Endodermal cell (in vitro differentiated cells): ENCODE measurements at regions not wholly inside any gene's neighbourhood (a gene's known extent, or its start where the extent isn't known, plus 50 kb on each side); places are given as distances from the start of the nearest gene placed in this dataset.

Experiments
- DNase-seq: peaks from one replicate; pipeline ENCODE4 v3.0.0-alpha.2; 2017
- H3K27ac ChIP-seq: 2 replicates; pipeline ENCODE4 v1.5.1; 2013; ENCODE audit warnings: mild to moderate bottlenecking, low read depth, low read length, moderate library complexity
- H3K27me3 ChIP-seq: 2 replicates; pipeline ENCODE4 v1.6.1; 2013; ENCODE audit warnings: mild to moderate bottlenecking, low read length, moderate library complexity; ENCODE audit not compliant: insufficient read depth, control insufficient read depth, poor library complexity, severe bottlenecking
- H3K36me3 ChIP-seq: 2 replicates; pipeline ENCODE4 v1.7.0; 2013; ENCODE audit warnings: mild to moderate bottlenecking, low read length, moderate library complexity; ENCODE audit not compliant: control insufficient read depth, insufficient read depth
- H3K4me1 ChIP-seq: one replicate; pipeline ENCODE4 v1.7.0; 2013; ENCODE audit warnings: low read length; ENCODE audit not compliant: control insufficient read depth, insufficient read depth
- H3K4me3 ChIP-seq: 2 replicates; pipeline ENCODE4 v1.5.1; 2013; ENCODE audit warnings: mild to moderate bottlenecking, low read length, moderate library complexity
- H3K9ac ChIP-seq: 2 replicates; pipeline ENCODE4 v1.6.1; 2013; ENCODE audit warnings: mild to moderate bottlenecking, low read length, moderate library complexity; ENCODE audit not compliant: poor library complexity, severe bottlenecking; ENCODE audit errors: extremely low read depth
- H3K9me3 ChIP-seq: 2 replicates; pipeline ENCODE4 v1.6.1; 2013; ENCODE audit warnings: mild to moderate bottlenecking, low read length, moderate library complexity; ENCODE audit not compliant: control insufficient read depth
- H3K27ac Mint-ChIP-seq: 2 replicates; pipeline ENCODE4 v1.8.0; 2020; ENCODE audit warnings: mixed read lengths
- H3K27me3 Mint-ChIP-seq: 2 replicates; pipeline ENCODE4 v1.8.0; 2021; ENCODE audit warnings: mild to moderate bottlenecking, mixed read lengths; ENCODE audit not compliant: insufficient read depth
- H3K36me3 Mint-ChIP-seq: 2 replicates; pipeline ENCODE4 v1.8.0; 2020; ENCODE audit warnings: low read depth, mixed read lengths
- H3K4me1 Mint-ChIP-seq: 2 replicates; pipeline ENCODE4 v1.8.0; 2020; ENCODE audit warnings: mixed read lengths
- H3K4me3 Mint-ChIP-seq: 2 replicates; pipeline ENCODE4 v1.8.0; 2020; ENCODE audit warnings: mild to moderate bottlenecking, moderate library complexity, mixed read lengths
- H3K9me3 Mint-ChIP-seq: 2 replicates; pipeline ENCODE4 v1.8.0; 2020; ENCODE audit warnings: mild to moderate bottlenecking, mixed read lengths
- whole genome bisulfite sequencing, 2 experiments: methylation state at CpG; one replicate each; pipeline versions ENCODE4 v1.1.5 to v1.1.7; 2013; ENCODE audit warnings: missing lambda C conversion rate in 2 of 2, mixed read lengths in 1 of 2; ENCODE audit not compliant: insufficient coverage in 1 of 2, insufficient read length in 1 of 2; 5-methylcytosine and 5-hydroxymethylcytosine counted together
- TF ChIP-seq, protein P1 (sequence below): fragments of 200-600 bp; sonication (generic); conservative IDR thresholded peaks from 2 replicates; pipeline ENCODE4 v1.5.0; 2021; ENCODE audit warnings: antibody characterized with exemption, mild to moderate bottlenecking

DNA sequence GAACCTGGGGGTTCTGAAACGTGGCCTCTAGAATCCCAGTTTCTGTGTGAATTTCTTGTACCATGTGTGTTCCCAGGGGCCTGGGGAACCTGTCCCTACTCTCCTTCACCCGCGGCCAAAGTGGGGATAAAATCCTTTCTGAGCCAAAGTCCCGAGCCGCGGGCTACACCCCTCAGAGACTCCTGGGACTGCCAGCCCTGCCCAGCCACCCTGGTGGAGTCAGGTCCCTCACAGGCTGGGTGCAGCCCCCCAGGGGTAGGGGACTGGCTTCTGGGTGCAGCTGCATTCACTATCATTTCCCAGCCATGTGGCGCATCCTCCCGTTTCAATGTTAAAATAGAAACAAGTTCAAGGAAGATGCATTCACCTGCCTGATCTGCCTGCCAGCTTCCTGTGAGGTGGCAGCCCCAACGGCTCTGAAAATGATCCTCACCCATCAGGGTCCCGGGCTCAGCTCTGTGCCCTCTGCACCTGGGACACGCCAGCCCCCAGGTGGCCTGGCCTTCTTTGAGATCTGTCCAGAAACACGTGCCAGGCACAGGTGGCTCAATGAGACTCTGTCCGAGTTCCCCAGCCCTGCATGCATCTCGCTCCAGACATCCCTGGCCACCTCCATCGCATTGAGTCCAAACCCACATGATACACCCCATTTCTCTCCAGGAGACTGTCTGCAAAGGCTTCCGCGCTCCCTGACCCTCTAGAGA, 338.8 kb downstream of the CTTN start:
- TF ChIP-seq, protein P1, sequence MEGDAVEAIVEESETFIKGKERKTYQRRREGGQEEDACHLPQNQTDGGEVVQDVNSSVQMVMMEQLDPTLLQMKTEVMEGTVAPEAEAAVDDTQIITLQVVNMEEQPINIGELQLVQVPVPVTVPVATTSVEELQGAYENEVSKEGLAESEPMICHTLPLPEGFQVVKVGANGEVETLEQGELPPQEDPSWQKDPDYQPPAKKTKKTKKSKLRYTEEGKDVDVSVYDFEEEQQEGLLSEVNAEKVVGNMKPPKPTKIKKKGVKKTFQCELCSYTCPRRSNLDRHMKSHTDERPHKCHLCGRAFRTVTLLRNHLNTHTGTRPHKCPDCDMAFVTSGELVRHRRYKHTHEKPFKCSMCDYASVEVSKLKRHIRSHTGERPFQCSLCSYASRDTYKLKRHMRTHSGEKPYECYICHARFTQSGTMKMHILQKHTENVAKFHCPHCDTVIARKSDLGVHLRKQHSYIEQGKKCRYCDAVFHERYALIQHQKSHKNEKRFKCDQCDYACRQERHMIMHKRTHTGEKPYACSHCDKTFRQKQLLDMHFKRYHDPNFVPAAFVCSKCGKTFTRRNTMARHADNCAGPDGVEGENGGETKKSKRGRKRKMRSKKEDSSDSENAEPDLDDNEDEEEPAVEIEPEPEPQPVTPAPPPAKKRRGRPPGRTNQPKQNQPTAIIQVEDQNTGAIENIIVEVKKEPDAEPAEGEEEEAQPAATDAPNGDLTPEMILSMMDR = no peak
- H3K27ac ChIP-seq = no peak overlapping the region
- no peak overlapping the region for H3K27ac Mint-ChIP-seq
- no peaks in the 10 kb centered on the region for H3K9me3 Mint-ChIP-seq
- no peak overlapping the region for H3K9ac ChIP-seq
- no peaks in the 10 kb centered on the region for H3K9me3 ChIP-seq
- 82 to 92% methylated on average over 5 to 17 of the region's 17 CpGs for WGBS, 2 experiments
- H3K36me3 Mint-ChIP-seq = peaks cover 3% of the 10 kb centered on the region
- H3K4me1 Mint-ChIP-seq = peaks cover 11% of the 10 kb centered on the region
- H3K27me3 Mint-ChIP-seq = no peaks in the 10 kb centered on the region
- H3K27me3 ChIP-seq = no peaks in the 10 kb centered on the region
- H3K4me3 ChIP-seq = no peak overlapping the region
- peaks cover under 1% of the 10 kb centered on the region for H3K4me1 ChIP-seq
- no peaks in the 10 kb centered on the region for H3K36me3 ChIP-seq
- no peak for DNase-seq
- H3K4me3 Mint-ChIP-seq = no peak overlapping the region

DNA sequence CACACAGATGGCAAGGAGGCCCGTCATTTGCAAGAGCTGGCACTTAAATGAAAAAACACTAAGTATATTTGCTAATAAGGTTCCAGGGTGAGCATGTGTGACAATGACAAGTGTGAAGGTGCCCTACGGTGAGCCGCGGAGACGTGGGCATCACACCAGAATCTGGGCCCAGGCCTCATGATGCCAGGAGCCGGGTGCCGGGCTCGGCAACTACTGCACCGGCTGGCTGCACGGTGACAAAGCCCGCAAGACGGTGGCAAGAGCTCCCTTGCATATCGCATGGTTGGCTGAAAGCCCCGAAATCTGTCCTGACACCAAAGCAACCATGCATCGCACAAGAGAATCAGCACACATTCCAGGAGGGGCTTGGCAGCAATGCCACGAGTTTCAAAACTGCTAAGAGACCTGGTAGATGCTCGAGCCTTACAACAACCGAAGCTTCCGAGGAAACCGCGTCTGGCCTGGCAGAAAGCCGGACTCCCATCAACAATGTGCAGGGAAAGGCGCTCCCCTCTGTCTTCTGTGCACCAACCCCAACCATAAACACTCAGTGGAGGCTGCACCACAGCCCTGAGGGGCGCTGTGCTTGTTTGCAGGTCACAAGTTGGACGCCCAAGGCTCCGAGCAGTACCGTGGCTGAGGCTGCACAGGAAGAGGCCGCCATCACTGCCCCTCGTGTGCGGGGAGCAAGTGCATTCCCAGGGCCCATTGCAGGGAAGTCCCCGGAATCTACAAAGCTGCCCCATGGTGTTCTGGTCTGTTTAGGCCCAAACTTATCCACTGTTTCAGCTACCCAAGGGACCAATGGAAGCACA, 339.7 kb downstream of the CTTN start:
- TF ChIP-seq, protein P1 = no peak
- H3K36me3 Mint-ChIP-seq = peaks cover 3% of the 10 kb centered on the region
- Histone ChIP-seq H3K9me3 (no peaks in the 10 kb centered on the region), H3K27ac (no peak overlapping the region), H3K4me3 (no peak overlapping the region), H3K36me3 (no peaks in the 10 kb centered on the region), H3K27me3 (no peaks in the 10 kb centered on the region), H3K4me1 (peaks cover 5% of the 10 kb centered on the region), H3K9ac (no peak overlapping the region)
- H3K9me3 Mint-ChIP-seq = no peaks in the 10 kb centered on the region
- WGBS, 2 experiments = 93 to 95% methylated on average over 28 to 31 of the region's 31 CpGs
- H3K4me3 Mint-ChIP-seq = no peak overlapping the region
- no peak for DNase-seq
- no peaks in the 10 kb centered on the region for H3K27me3 Mint-ChIP-seq
- H3K4me1 Mint-ChIP-seq = peaks cover 19% of the 10 kb centered on the region
- H3K27ac Mint-ChIP-seq = no peak overlapping the region

DNA sequence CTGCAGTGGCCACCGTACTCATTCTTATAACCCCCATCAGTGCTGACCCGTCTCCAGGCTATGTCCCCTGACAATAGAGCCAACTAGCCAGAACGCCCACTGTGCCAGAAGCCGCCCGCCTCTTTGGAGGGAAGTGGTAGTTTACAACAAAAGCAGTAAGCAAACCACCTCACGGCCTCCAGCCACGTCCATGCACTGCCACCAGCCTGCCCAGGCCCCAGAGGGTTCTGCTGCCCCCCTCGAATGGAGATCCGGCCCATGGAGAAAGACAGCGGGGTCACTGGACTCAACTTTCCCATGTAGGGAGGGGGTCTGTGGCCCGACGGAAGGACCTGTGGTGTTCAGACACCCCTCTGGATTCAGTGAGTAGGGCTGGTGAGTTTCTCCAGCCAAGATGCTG, 340.3 kb downstream of the CTTN start:
- Histone ChIP-seq H3K4me3 (no peak overlapping the region), H3K9me3 (no peaks in the 10 kb centered on the region), H3K27me3 (no peaks in the 10 kb centered on the region), H3K9ac (no peak overlapping the region), H3K4me1 (peaks cover 5% of the 10 kb centered on the region), H3K27ac (no peak overlapping the region), H3K36me3 (no peaks in the 10 kb centered on the region)
- WGBS, 2 experiments = 85 to 93% methylated on average over 4 to 12 of the region's 12 CpGs
- no peaks in the 10 kb centered on the region for H3K27me3 Mint-ChIP-seq
- H3K4me3 Mint-ChIP-seq = no peak overlapping the region
- DNase-seq = no peak
- no peaks in the 10 kb centered on the region for H3K9me3 Mint-ChIP-seq
- peaks cover 25% of the 10 kb centered on the region for H3K4me1 Mint-ChIP-seq
- peaks cover 3% of the 10 kb centered on the region for H3K36me3 Mint-ChIP-seq
- H3K27ac Mint-ChIP-seq = no peak overlapping the region
- TF ChIP-seq, protein P1 = no peak
